Panc1 (cell line): ENCODE measurements at regions not wholly inside any gene's neighbourhood (a gene's known extent, or its start where the extent isn't known, plus 50 kb on each side); places are given as distances from the start of the nearest gene placed in this dataset.

Experiments
- ATAC-seq: fragments of 200-7000 bp; cut with Tn5 transposase; 2 replicates; pipeline ENCODE4 v1.9.1; 2020; ENCODE audit warnings: mild to moderate bottlenecking, moderate library complexity
- BruUV-seq: library from RNA; stranded (reverse); fragments of 400-500 nt; replicated peaks from 2 replicates; lab custom pipeline; 2021; lab: Mats Ljungman, UMichigan
- CTCF ChIA-PET: fragments of 300-600 bp; sonication (Branson Sonifier 250); formaldehyde crosslinking; loops from one replicate; lab custom pipeline; 2022; ENCODE audit warnings: antibody characterized with exemption; lab: Charles Lee
- POLR2A ChIA-PET: fragments of 300-600 bp; sonication (Branson Sonifier 250); formaldehyde crosslinking; loops from one replicate; lab custom pipeline; 2022; ENCODE audit warnings: antibody characterized with exemption; lab: Charles Lee
- DNase-seq: peaks from one replicate; pipeline ENCODE4 v3.0.0-alpha.2; 2010; ENCODE audit warnings: low read depth, low spot score
- H3K27ac ChIP-seq: 2 replicates; pipeline ENCODE4 v1.5.1; 2011; ENCODE audit warnings: mild to moderate bottlenecking, low read length, inconsistent platforms
- H3K27me3 ChIP-seq: fragments of 200-500 bp; sonication (Bioruptor generic); 2 replicates; pipeline ENCODE4 v1.6.0; 2014; ENCODE audit warnings: low read length, inconsistent platforms; ENCODE audit not compliant: control insufficient read depth, insufficient read depth
- H3K36me3 ChIP-seq: fragments of 200-500 bp; sonication (Bioruptor generic); 2 replicates; pipeline ENCODE4 v1.5.1; 2014; ENCODE audit warnings: inconsistent platforms, mild to moderate bottlenecking, low read length, moderate library complexity; ENCODE audit not compliant: control insufficient read depth, insufficient read depth
- H3K4me1 ChIP-seq: 2 replicates; pipeline ENCODE4 v1.5.1; 2011; ENCODE audit warnings: inconsistent platforms, mild to moderate bottlenecking, low read length, moderate library complexity; ENCODE audit not compliant: control insufficient read depth, insufficient read depth
- H3K4me3 ChIP-seq, 2 experiments: 2 replicates each; pipeline ENCODE4 v1.5.1; 2011 to 2012; ENCODE audit warnings: low read depth in 2 of 2, low read length in 2 of 2, mild to moderate bottlenecking in 2 of 2, inconsistent platforms in 1 of 2, moderate library complexity in 1 of 2
- H3K9me3 ChIP-seq: fragments of 200-500 bp; sonication (Bioruptor generic); 2 replicates; pipeline ENCODE4 v1.5.1; 2014; ENCODE audit warnings: low read depth, mild to moderate bottlenecking, inconsistent platforms, low read length, moderate library complexity; ENCODE audit not compliant: control insufficient read depth, insufficient read depth
- POLR2AphosphoS5 ChIP-seq: IDR thresholded peaks from 2 replicates; pipeline ENCODE4 v1.6.1; 2012; ENCODE audit warnings: mild to moderate bottlenecking, low read depth, low read length, moderate library complexity
- SIN3A ChIP-seq: IDR thresholded peaks from 2 replicates; pipeline ENCODE4 v1.6.1; 2012; ENCODE audit warnings: low read depth, mild to moderate bottlenecking, low read length, moderate library complexity, borderline replicate concordance; ENCODE audit not compliant: insufficient read depth
- TCF7L2 ChIP-seq: IDR thresholded peaks from 2 replicates; pipeline ENCODE4 v1.6.1; 2011; ENCODE audit warnings: mild to moderate bottlenecking, low read depth, low read length, inconsistent platforms
- in situ Hi-C: cut with HindIII; loops from 2 replicates; pipeline ENCODE4 v1.10.0; 2016; ENCODE audit warnings: low sequenced_read_pairs, low pct_unique_long_range_greater_than_20kb
- intact Hi-C: fragments of 100-400 bp; cut with micrococcal nuclease; formaldehyde crosslinking; loops from one replicate; pipeline ENCODE4 v1.10.0; 2022; ENCODE audit not compliant: unreplicated experiment
- TF ChIP-seq, protein P1 (sequence below): fragments of 450-650 bp; IDR thresholded peaks from 2 replicates; pipeline ENCODE4 v1.5.1; 2017; ENCODE audit warnings: mild to moderate bottlenecking
- TF ChIP-seq, protein P2 (sequence below), 2 experiments: IDR thresholded peaks; 2 replicates each; pipeline ENCODE4 v1.6.1; 2011 to 2012; ENCODE audit warnings: low read depth in 2 of 2, control low read depth in 1 of 2, low read length in 1 of 2, mild to moderate bottlenecking in 1 of 2, moderate library complexity in 1 of 2; ENCODE audit not compliant: insufficient read depth in 1 of 2

DNA sequence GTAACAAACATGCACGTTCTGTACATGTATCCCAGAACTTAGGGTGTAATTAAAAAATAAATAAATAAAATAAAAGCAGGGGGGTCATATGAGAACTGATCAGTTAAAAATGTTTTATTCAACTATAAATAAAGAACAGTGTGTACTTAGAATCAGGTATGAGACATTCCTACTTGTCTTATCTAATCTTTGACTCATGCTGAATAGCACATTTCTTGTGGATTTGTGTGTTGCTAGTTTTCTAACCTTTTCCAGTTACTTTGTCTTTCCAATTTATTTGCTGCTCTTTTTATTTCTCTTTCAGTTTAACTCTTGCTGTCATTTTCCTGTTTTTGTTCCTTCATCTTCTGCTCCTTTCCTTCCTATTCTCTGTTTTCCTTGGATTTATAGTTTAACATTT, 1917.1 kb upstream of the CDH6 start:
- Histone ChIP-seq H3K27me3 (no peaks in the 10 kb centered on the region), H3K4me3 (no peak overlapping the region), H3K27ac (no peak overlapping the region), H3K36me3 (no peaks in the 10 kb centered on the region), H3K9me3 (no peaks in the 10 kb centered on the region), H3K4me1 (no peaks in the 10 kb centered on the region)
- TF ChIP-seq SIN3A (no peak), POLR2AphosphoS5 (no peak), TCF7L2 (no peak)
- TF ChIP-seq, protein P1, sequence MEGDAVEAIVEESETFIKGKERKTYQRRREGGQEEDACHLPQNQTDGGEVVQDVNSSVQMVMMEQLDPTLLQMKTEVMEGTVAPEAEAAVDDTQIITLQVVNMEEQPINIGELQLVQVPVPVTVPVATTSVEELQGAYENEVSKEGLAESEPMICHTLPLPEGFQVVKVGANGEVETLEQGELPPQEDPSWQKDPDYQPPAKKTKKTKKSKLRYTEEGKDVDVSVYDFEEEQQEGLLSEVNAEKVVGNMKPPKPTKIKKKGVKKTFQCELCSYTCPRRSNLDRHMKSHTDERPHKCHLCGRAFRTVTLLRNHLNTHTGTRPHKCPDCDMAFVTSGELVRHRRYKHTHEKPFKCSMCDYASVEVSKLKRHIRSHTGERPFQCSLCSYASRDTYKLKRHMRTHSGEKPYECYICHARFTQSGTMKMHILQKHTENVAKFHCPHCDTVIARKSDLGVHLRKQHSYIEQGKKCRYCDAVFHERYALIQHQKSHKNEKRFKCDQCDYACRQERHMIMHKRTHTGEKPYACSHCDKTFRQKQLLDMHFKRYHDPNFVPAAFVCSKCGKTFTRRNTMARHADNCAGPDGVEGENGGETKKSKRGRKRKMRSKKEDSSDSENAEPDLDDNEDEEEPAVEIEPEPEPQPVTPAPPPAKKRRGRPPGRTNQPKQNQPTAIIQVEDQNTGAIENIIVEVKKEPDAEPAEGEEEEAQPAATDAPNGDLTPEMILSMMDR = no peak
- TF ChIP-seq, protein P2, sequence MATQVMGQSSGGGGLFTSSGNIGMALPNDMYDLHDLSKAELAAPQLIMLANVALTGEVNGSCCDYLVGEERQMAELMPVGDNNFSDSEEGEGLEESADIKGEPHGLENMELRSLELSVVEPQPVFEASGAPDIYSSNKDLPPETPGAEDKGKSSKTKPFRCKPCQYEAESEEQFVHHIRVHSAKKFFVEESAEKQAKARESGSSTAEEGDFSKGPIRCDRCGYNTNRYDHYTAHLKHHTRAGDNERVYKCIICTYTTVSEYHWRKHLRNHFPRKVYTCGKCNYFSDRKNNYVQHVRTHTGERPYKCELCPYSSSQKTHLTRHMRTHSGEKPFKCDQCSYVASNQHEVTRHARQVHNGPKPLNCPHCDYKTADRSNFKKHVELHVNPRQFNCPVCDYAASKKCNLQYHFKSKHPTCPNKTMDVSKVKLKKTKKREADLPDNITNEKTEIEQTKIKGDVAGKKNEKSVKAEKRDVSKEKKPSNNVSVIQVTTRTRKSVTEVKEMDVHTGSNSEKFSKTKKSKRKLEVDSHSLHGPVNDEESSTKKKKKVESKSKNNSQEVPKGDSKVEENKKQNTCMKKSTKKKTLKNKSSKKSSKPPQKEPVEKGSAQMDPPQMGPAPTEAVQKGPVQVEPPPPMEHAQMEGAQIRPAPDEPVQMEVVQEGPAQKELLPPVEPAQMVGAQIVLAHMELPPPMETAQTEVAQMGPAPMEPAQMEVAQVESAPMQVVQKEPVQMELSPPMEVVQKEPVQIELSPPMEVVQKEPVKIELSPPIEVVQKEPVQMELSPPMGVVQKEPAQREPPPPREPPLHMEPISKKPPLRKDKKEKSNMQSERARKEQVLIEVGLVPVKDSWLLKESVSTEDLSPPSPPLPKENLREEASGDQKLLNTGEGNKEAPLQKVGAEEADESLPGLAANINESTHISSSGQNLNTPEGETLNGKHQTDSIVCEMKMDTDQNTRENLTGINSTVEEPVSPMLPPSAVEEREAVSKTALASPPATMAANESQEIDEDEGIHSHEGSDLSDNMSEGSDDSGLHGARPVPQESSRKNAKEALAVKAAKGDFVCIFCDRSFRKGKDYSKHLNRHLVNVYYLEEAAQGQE (IDR thresholded peaks at IDR 0.05; ENCODE audit: insufficient read depth in 1 of 2, low read depth in 2 of 2, low read length in 1 of 2) = no peak
- POLR2A ChIA-PET = no interaction called here
- in situ Hi-C loops (no loop called here), intact Hi-C loops (no loop called here)
- ATAC-seq (no peak), DNase-seq (no peak)
- BruUV-seq = no TSS peak
- CTCF ChIA-PET = no interaction called here

DNA sequence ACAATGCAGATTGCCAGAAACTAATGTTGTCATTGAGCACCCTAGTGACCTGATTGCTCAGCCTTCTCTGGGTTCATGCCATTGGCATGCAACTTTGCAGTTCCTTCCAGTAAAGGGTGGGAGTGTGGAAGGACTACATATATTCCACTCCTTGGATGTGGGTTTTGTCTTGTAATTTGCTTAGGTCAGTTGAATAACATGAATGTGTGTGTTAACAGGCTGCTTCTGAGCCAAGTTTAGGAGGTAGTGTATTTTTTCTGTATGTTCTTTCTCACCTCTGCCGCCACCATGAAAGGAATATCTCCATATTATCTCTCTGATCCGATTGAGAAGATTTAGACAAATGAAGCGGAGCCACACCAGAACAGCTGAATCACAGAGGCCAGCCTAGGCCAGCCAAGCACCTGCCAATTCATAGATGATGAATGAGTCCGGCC, 1929.6 kb upstream of the CDH6 start:
- DNase-seq (no peak), ATAC-seq (no peak)
- ChIA-PET POLR2A (no interaction called here), CTCF (no interaction called here)
- Histone ChIP-seq H3K4me1 (no peaks in the 10 kb centered on the region), H3K9me3 (no peaks in the 10 kb centered on the region), H3K27me3 (no peaks in the 10 kb centered on the region), H3K27ac (no peak overlapping the region), H3K36me3 (no peaks in the 10 kb centered on the region), H3K4me3 (no peak overlapping the region)
- BruUV-seq = no TSS peak
- TF ChIP-seq POLR2AphosphoS5 (no peak), SIN3A (no peak), TCF7L2 (no peak)
- TF ChIP-seq, protein P2 (IDR thresholded peaks at IDR 0.05; ENCODE audit: insufficient read depth in 1 of 2, low read depth in 2 of 2, low read length in 1 of 2) = no peak
- TF ChIP-seq, protein P1 = no peak
- in situ Hi-C loops (no loop called here), intact Hi-C loops (no loop called here)
